Upper lobe of right lung (tissue), 1 donor: ENCODE measurements at regions not wholly inside any gene's neighbourhood (a gene's known extent, or its start where the extent isn't known, plus 50 kb on each side); places are given as distances from the start of the nearest gene placed in this dataset.

Experiments used
- ATAC-seq: fragments of 200-7000 bp; cut with Tn5 transposase; one replicate; pipeline ENCODE4 v1.9.1; 2020; ENCODE audit warnings: mild to moderate bottlenecking, moderate library complexity
- DNase-seq: peaks from one replicate; pipeline ENCODE4 v3.0.0-alpha.2; 2020
- H3K27ac ChIP-seq: fragments of 200-600 bp; one replicate; pipeline ENCODE4 v1.8.0; 2022
- H3K27me3 ChIP-seq: fragments of 200-600 bp; one replicate; pipeline ENCODE4 v1.8.0; 2022; ENCODE audit warnings: mild to moderate bottlenecking
- H3K36me3 ChIP-seq: fragments of 200-600 bp; one replicate; pipeline ENCODE4 v1.8.0; 2022
- H3K4me1 ChIP-seq: fragments of 200-600 bp; one replicate; pipeline ENCODE4 v1.8.0; 2022
- H3K4me3 ChIP-seq: fragments of 200-600 bp; one replicate; pipeline ENCODE4 v1.8.0; 2022; ENCODE audit warnings: mild to moderate bottlenecking
- H3K9me3 ChIP-seq: fragments of 200-600 bp; one replicate; pipeline ENCODE4 v1.8.0; 2022
- intact Hi-C: fragments of 100-400 bp; cut with DNase I; formaldehyde crosslinking; loops from one replicate; pipeline ENCODE4 v1.11.0; 2022
- TF ChIP-seq, protein P1 (sequence below): fragments of 200-600 bp; IDR thresholded peaks from one replicate; pipeline ENCODE4 v1.8.0; 2022; ENCODE audit warnings: antibody characterized with exemption
- donor health status: DM: no; HTN: yes; CAD: no; lungs with severe emphysema.

DNA sequence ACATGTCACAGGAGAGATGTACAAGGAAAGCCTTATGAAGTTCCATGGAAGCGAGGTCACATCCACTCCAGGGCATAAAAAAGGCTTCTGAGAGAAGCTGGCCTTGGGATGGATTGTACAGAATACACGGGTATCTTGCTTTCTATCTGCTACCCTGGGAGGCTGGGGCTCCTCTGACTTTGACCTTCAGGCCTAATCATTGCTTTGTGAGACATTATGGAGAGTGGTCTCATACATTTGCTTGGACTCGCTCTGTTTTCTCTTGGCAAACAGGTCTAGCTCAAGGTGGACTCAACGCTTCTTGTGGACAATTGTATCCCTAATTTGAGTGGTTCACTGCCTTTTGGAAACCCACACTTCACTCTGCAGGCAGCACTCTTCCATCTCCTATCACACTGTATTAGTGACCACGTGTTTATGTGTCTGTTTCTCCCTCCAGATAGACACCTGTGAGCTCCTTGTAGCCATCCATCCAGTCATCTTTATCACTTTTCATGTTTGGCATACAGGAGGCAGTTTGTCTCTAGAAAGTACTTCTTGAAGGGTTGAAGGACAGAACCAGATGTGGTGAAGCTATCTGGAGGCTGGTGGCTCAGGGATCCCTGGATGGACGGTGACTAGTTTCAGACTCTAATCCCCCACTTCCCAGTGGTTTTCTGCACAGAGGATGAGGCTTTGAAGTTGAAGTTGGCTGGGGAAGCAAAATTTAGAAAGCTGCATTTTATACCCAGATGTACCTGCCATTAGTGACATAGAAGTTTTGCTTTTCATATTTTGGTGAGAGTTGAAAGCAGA lies 267.8 kb downstream of the CYRIA start:
- Histone ChIP-seq H3K27me3 (no peaks in the 10 kb centered on the region), H3K4me1 (no peaks in the 10 kb centered on the region), H3K27ac (no peak overlapping the region), H3K4me3 (no peak overlapping the region), H3K9me3 (no peaks in the 10 kb centered on the region), H3K36me3 (no peaks in the 10 kb centered on the region)
- no peak for ATAC-seq
- TF ChIP-seq, protein P1, sequence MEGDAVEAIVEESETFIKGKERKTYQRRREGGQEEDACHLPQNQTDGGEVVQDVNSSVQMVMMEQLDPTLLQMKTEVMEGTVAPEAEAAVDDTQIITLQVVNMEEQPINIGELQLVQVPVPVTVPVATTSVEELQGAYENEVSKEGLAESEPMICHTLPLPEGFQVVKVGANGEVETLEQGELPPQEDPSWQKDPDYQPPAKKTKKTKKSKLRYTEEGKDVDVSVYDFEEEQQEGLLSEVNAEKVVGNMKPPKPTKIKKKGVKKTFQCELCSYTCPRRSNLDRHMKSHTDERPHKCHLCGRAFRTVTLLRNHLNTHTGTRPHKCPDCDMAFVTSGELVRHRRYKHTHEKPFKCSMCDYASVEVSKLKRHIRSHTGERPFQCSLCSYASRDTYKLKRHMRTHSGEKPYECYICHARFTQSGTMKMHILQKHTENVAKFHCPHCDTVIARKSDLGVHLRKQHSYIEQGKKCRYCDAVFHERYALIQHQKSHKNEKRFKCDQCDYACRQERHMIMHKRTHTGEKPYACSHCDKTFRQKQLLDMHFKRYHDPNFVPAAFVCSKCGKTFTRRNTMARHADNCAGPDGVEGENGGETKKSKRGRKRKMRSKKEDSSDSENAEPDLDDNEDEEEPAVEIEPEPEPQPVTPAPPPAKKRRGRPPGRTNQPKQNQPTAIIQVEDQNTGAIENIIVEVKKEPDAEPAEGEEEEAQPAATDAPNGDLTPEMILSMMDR, result no peak
- DNase-seq, result no peak
- intact Hi-C loops, result no loop called here

DNA sequence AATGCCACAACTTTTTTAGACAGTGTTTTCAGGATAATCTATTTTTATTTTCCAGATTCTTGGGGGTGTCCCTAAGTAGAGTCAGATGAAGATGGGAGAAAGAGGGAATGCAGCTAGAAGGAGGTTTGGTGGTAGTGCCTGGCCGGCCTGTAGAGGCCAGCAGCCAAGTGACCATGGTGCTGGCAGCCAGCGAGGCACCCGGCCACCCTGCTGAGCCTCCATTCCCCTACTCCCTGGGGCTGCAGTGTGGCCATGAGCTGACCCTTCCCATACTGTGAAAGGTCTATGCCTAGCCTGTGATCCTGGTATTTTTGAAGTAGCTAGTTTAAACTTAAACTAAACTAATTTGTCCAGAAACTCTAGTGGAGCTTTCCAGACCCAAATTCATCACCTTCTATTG lies 268.6 kb downstream of the CYRIA start:
- H3K4me3 ChIP-seq, result no peak overlapping the region
- DNase-seq (no peak), ATAC-seq (no peak)
- H3K27me3 ChIP-seq, result no peaks in the 10 kb centered on the region
- no peaks in the 10 kb centered on the region for H3K4me1 ChIP-seq
- no peaks in the 10 kb centered on the region for H3K9me3 ChIP-seq
- no peaks in the 10 kb centered on the region for H3K36me3 ChIP-seq
- H3K27ac ChIP-seq, result no peak overlapping the region
- TF ChIP-seq, protein P1, result no peak
- intact Hi-C loops, result no loop called here

DNA sequence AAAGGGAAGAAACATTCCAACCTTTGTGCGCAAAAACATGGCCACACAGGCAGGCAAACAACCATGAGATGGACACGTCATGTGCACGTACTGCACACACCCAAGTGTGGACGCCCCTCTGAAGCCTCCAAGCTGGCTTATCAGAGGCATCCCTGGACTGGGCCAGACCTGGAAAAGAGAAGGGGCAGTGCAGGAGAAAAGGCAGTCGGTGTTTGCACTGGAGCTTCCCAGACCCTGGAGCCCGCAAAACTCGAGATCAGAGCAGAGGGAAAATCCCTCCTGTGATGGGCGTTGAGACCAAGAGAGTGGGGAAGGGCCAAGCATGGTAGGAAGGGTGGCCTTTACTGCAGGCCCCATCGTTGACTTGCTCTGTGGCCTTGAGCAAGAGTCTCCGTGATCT lies 269.5 kb downstream of the CYRIA start:
- Histone ChIP-seq H3K9me3 (no peaks in the 10 kb centered on the region), H3K4me1 (no peaks in the 10 kb centered on the region), H3K27ac (no peak overlapping the region), H3K27me3 (no peaks in the 10 kb centered on the region), H3K4me3 (no peak overlapping the region), H3K36me3 (no peaks in the 10 kb centered on the region)
- DNase-seq (no peak), ATAC-seq (no peak)
- intact Hi-C loops, result no loop called here
- TF ChIP-seq, protein P1, result no peak

DNA sequence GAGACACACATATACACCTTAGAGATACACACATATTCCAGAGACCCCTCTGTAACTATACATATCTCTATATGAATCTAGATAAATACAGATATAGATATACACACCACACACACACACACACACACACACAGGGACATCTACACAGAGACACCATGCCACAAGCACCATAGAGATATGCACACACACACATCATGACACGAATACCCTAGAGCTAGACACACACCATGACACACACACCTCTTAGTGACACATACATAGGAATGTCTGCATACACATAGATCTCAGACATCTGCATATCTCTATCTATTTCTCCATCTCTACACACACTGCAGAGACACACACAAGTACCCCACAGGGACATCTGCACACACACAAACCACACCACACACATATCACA lies 270.0 kb downstream of the CYRIA start:
- DNase-seq, result no peak
- no peak for ATAC-seq
- H3K36me3 ChIP-seq, result no peaks in the 10 kb centered on the region
- H3K9me3 ChIP-seq, result no peaks in the 10 kb centered on the region
- intact Hi-C loops, result no loop called here
- H3K27me3 ChIP-seq, result no peaks in the 10 kb centered on the region
- TF ChIP-seq, protein P1, result no peak
- no peak overlapping the region for H3K27ac ChIP-seq
- no peak overlapping the region for H3K4me3 ChIP-seq
- H3K4me1 ChIP-seq, result no peaks in the 10 kb centered on the region

DNA sequence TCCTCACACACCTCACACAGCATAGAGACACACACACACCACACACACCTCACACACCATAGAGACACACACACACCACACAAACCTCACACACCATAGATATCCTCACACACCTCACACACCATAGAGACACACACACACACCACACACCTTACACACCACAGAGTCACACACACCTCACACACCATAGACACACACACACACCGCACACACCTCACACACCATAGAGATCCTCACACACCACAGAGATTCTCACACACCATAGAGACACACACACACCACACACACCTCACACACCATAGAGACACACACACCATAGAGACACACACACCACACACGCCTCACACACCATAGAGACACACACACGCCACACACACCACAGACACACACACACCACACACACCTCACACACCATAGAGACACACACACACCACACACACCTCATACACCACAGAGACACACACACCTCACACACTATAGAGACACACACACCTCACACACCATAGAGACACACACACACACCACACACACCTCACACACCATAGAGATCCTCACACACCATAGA lies 270.6 kb downstream of the CYRIA start:
- intact Hi-C loops, result no loop called here
- no peak for ATAC-seq
- no peaks in the 10 kb centered on the region for H3K27me3 ChIP-seq
- H3K4me3 ChIP-seq, result no peak overlapping the region
- TF ChIP-seq, protein P1, result no peak
- H3K27ac ChIP-seq, result no peak overlapping the region
- no peak for DNase-seq
- no peaks in the 10 kb centered on the region for H3K9me3 ChIP-seq
- H3K36me3 ChIP-seq, result no peaks in the 10 kb centered on the region
- H3K4me1 ChIP-seq, result no peaks in the 10 kb centered on the region
